ENCODE measurements at regions not wholly inside any gene's neighbourhood (a gene's known extent, or its start where the extent isn't known, plus 50 kb on each side); places are given as distances from the start of the nearest gene placed in this dataset.

DNA sequence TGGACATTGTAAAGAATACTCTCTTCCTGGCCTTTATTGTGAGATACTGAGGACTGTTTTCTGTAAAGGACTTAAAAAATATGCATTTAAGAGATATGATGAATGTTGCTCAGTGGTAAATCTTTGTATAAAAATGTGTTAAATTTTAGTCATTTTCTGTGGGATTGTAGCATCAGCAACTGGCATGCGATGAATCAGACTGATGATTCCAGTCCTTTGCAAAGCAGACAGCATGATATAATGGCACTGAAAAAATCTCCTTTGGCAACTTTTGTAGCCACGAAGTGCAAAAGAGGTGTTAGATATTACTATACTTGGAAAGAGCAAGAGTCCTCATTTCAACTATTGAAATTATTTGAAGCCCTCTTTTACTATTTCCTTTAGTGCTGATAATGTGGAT lies 678.7 kb downstream of the PLCL1 start:
- FAIRE-seq = no peak

GRCh38 chr2:198479065-198479464 lies 674.7 kb downstream of the PLCL1 start:
- FAIRE-seq = no peak

GRCh38 chr2:198478361-198478760 lies 674.0 kb downstream of the PLCL1 start:
- FAIRE-seq = no peak

- FAIRE-seq = no peak
Observed at GRCh38 chr2:198476007-198476406, 671.6 kb downstream of the PLCL1 start.

- no peak for FAIRE-seq
Observed at GRCh38 chr2:198471291-198471690, 666.9 kb downstream of the PLCL1 start.

DNA sequence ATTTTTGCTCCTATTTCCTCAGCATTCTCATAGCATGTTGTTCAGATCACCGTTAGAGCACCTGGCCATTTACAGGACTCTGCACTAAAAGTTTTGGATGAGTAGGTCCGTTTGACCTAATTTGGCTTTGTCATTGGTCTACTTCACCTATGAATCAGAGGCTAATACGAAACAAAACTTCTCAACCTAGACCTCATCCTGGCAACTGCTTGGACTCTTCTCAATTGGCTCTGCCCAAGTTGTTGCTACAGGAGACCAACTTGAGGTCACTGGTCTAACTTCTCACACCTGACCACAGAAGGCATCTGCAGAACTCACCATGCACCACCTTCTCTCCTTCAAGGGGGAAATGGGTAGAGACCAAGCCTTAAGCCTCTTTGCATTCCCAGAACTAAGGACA lies 663.7 kb downstream of the PLCL1 start:
- no peak for FAIRE-seq

GRCh38 chr2:198465970-198466369 lies 661.6 kb downstream of the PLCL1 start:
- no peak for FAIRE-seq

- no peak for FAIRE-seq
Observed at GRCh38 chr2:198456418-198456817, 652.0 kb downstream of the PLCL1 start.

DNA sequence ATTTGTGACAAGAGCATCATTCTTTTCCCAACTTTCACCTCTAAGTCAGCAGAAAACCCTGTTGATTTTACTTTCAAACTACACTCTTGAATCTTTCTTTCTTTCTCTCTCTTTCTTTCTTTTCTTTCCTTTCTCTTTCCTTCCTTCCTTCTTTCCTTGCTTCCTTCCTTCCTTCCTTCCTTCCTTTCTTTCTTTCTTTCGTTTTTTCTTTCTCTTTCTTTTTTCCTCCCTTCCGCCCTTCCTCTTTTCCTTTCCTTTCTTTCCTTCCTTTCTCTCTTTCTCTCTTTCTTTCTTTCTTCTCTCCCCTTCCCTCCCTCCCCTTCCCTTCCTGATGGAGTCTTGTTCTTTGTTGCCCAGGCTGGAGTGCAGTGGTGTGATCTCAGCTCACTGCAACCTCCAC lies 649.5 kb downstream of the PLCL1 start:
- FAIRE-seq = no peak

DNA sequence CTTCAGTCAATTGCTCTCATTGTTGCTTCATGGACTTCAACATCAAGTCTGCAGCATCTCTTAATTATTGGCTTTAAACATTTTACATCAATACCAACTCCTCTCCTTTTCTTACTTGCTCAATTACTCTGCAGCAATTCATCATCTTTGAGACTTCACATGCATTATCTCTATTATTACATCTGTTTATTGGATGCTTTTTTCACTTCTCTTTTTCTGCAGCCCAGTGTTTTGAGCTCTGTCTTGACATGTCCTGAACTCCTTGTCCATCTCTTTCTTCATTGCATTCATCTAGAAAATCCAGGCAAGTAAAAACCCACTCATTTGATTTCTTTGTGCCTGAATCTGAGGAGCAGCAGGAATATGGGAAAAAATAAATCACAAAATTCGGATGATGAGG lies 647.9 kb downstream of the PLCL1 start:
- no peak for FAIRE-seq

GRCh38 chr2:198448789-198449188 lies 644.4 kb downstream of the PLCL1 start:
- no peak for FAIRE-seq

DNA sequence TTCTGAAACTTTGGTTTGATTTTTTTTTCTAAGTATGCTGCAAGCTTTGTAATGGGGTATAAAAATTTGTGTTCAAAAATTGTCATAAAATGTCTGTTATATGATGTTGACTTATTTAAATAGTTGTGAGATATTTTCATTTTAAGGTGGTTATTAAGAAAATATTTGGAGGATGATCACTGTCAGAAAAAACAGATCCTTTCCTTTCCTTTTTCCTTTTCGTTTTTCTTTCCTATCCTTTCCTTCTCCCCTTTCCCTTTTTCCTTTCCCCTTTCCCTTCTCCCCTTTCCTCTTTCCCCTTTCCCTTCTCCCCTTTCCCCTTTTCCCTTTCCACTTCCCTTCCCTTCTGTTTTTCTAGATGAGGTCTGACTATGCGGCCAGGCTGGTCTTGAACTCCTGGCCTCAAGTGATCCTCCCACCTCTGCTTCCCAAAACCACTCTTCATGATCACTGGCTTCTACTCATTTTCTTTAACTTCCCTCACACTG lies 640.5 kb downstream of the PLCL1 start:
- FAIRE-seq = no peak

DNA sequence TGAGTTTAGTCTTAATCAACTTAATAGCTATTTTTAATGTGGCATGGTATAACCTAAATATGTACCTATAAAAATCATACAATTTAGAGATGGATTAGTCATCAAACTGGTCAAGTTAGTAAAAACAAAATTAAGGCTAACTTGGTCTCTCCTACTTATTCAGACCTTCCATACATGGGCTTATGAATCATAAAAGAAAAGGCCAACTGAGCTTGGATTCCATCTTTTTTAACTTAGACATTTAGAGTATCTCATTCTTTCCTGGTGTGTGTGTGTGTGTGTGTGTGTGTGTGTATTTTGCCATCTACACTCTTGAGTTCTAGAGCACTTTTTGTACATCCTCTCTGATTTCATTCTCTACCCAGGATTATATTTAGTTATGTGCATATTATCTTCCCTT lies 637.5 kb downstream of the PLCL1 start:
- no peak for FAIRE-seq

GRCh38 chr2:198441246-198441645 lies 636.9 kb downstream of the PLCL1 start:
- FAIRE-seq = no peak

GRCh38 chr2:198440833-198441232 lies 636.4 kb downstream of the PLCL1 start:
- FAIRE-seq = no peak

GRCh38 chr2:198438331-198438730 lies 633.9 kb downstream of the PLCL1 start:
- no peak for FAIRE-seq

- no peak for FAIRE-seq
Observed at GRCh38 chr2:198424112-198424511, 619.7 kb downstream of the PLCL1 start.

GRCh38 chr2:198417836-198418235 lies 613.4 kb downstream of the PLCL1 start:
- no peak for FAIRE-seq

GRCh38 chr2:198414976-198415375 lies 610.6 kb downstream of the PLCL1 start:
- no peak for FAIRE-seq

GRCh38 chr2:198411936-198412335 lies 607.5 kb downstream of the PLCL1 start:
- no peak for FAIRE-seq

- no peak for FAIRE-seq
Observed at GRCh38 chr2:198408171-198408570, 603.8 kb downstream of the PLCL1 start.

GRCh38 chr2:198405311-198405710 lies 600.9 kb downstream of the PLCL1 start:
- no peak for FAIRE-seq

- no peak for FAIRE-seq
Observed at GRCh38 chr2:198401644-198402043, 597.3 kb downstream of the PLCL1 start.

DNA sequence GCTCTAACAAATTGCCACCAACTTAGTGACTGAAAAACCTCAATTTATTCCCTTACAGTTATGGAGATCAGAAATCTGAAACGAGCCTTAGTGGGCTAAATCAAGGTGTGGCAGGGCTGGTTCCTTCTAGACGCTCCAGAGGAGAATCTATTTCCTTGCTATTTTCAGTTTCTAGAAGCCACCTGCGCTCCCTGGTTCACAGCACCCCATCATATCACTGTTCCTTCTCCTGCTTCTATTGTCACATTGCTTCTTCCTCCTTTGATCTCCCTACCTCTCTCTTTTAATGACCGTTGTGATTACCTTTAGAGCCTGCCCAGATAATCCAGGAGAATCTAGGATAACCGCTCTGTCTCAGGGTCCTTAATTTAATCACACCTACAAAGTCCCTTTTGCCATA lies 596.6 kb downstream of the PLCL1 start:
- FAIRE-seq = no peak

DNA sequence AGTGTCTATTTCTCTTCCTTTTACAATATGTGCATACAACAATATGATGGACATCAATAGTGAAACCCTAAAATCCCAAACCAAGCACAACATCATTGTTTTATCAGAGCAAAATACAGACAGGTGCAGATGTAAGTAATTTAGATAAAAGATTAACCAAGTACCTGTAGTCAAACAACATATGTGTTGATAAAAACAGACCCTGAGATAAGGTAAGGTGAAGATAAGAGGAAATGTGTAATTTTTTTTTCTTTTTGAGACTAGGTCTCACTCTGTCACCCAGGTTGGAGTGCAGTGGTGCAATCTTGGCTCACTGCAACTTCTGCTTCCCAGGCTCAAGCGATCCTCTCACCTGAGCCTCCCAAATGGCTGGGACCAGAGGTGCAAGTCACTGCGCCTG lies 589.8 kb downstream of the PLCL1 start:
- no peak for FAIRE-seq

GRCh38 chr2:198390670-198391069 lies 586.3 kb downstream of the PLCL1 start:
- no peak for FAIRE-seq
